Fibroblast of the aortic adventitia (primary cell): ENCODE measurements at regions not wholly inside any gene's neighbourhood (a gene's known extent, or its start where the extent isn't known, plus 50 kb on each side); places are given as distances from the start of the nearest gene placed in this dataset.

Experiments
- DNase-seq: peaks from one replicate; pipeline ENCODE4 v3.0.0-alpha.2; 2010; ENCODE audit warnings: low read depth
- H3K4me3 ChIP-seq: 2 replicates; pipeline ENCODE4 v1.5.1; 2011; ENCODE audit warnings: low read depth, mild to moderate bottlenecking, control low read depth, low read length, moderate library complexity
- CTCF ChIP-seq: IDR thresholded peaks from 2 replicates; pipeline ENCODE4 v1.5.1; 2011; ENCODE audit warnings: mild to moderate bottlenecking, low read length, control low read depth, inconsistent platforms; ENCODE audit not compliant: insufficient read depth

GRCh38 chr4:10951306-10951705 lies 266.7 kb upstream of the CLNK start:
- DNase-seq = no peak
- no peak for TF ChIP-seq CTCF
- no peak overlapping the region for H3K4me3 ChIP-seq

- no peak overlapping the region for H3K4me3 ChIP-seq
- TF ChIP-seq CTCF = no peak
- DNase-seq = no peak
Observed at GRCh38 chr4:10949039-10949733, 264.6 kb upstream of the CLNK start.

- DNase-seq = no peak
- TF ChIP-seq CTCF = no peak
- no peak overlapping the region for H3K4me3 ChIP-seq
Observed at GRCh38 chr4:10947898-10948297, 263.3 kb upstream of the CLNK start.

- DNase-seq = no peak
- TF ChIP-seq CTCF = no peak
- H3K4me3 ChIP-seq = no peak overlapping the region
Observed at GRCh38 chr4:10944321-10944720, 259.8 kb upstream of the CLNK start.

- no peak for TF ChIP-seq CTCF
- DNase-seq = peak; percentile 46
- no peak overlapping the region for H3K4me3 ChIP-seq
Observed at GRCh38 chr4:10942156-10942555, 257.6 kb upstream of the CLNK start.

GRCh38 chr4:10929818-10930217 lies 245.2 kb upstream of the CLNK start:
- TF ChIP-seq CTCF = no peak
- no peak overlapping the region for H3K4me3 ChIP-seq
- DNase-seq = no peak

- no peak overlapping the region for H3K4me3 ChIP-seq
- peak; percentile 57 for DNase-seq
- no peak for TF ChIP-seq CTCF
Observed at GRCh38 chr4:10925996-10926395, 241.4 kb upstream of the CLNK start.
